Kidney (tissue), 13 donors: ENCODE measurements at regions not wholly inside any gene's neighbourhood (a gene's known extent, or its start where the extent isn't known, plus 50 kb on each side); places are given as distances from the start of the nearest gene placed in this dataset.

Experiments
- DNase-seq, 5 donors: peaks; one replicate each; pipeline ENCODE4 v3.0.0-alpha.2; 2013 to 2020
- FAIRE-seq: peaks from 2 replicates; lab custom pipeline; 2012; peaks lifted over from hg19 to GRCh38; lab: Jason Lieb, UNC
- H3K27ac ChIP-seq, 2 donors: one replicate each; pipeline ENCODE4 v1.7.0; 2013; ENCODE audit warnings: low read depth in 2 of 2, low read length in 2 of 2, inconsistent platforms in 1 of 2
- H3K27me3 ChIP-seq: one replicate; pipeline ENCODE4 v1.7.1; 2013; ENCODE audit warnings: low read length, inconsistent platforms; ENCODE audit not compliant: control insufficient read depth, insufficient read depth
- H3K36me3 ChIP-seq, 3 donors: one replicate each; pipeline versions ENCODE4 v1.7.0 to v1.7.1; 2013; ENCODE audit warnings: low read length in 3 of 3, control low read depth in 1 of 3, inconsistent platforms in 1 of 3; ENCODE audit not compliant: insufficient read depth in 3 of 3, control insufficient read depth in 2 of 3
- H3K4me1 ChIP-seq, 3 donors: one replicate each; pipeline versions ENCODE4 v1.7.0 to v1.7.1; 2013; ENCODE audit warnings: low read length in 3 of 3, inconsistent platforms in 1 of 3, low read depth in 1 of 3; ENCODE audit not compliant: control insufficient read depth in 2 of 3, insufficient read depth in 2 of 3
- H3K4me3 ChIP-seq, 3 donors: one replicate each; pipeline versions ENCODE4 v1.7.0 to v1.8.1; 2013; ENCODE audit warnings: low read length in 3 of 3, control low read depth in 1 of 3, inconsistent platforms in 1 of 3
- H3K9ac ChIP-seq, 3 donors: one replicate each; pipeline versions ENCODE4 v1.7.0 to v1.7.1; 2013; ENCODE audit warnings: low read length in 3 of 3, control low read depth in 1 of 3, inconsistent platforms in 1 of 3
- H3K9me3 ChIP-seq, 3 donors: one replicate each; pipeline versions ENCODE4 v1.7.0 to v1.7.1; 2013; ENCODE audit warnings: low read length in 3 of 3, control low read depth in 1 of 3, inconsistent platforms in 1 of 3; ENCODE audit not compliant: control insufficient read depth in 2 of 3, insufficient read depth in 1 of 3
- intact Hi-C: fragments of 100-400 bp; cut with DNase I; formaldehyde crosslinking; loops from one replicate; pipeline ENCODE4 v1.11.1; 2022
- TF ChIP-seq, protein P1 (sequence below): IDR thresholded peaks from 3 replicates; pipeline ENCODE4 v1.5.1; 2012; ENCODE audit warnings: mild to moderate bottlenecking, moderate library complexity, borderline replicate concordance; ENCODE audit not compliant: insufficient read depth; ENCODE audit errors: extremely low read depth
- donor health status: control.
- donor health status: control.
- donor health status: control.
- donor health status: control.
- donor health status: control.
- donor health status: DM: yes; HTN: yes; CAD: no.
- donor health status: Normal renal cell carcinoma (clear cell type).

DNA sequence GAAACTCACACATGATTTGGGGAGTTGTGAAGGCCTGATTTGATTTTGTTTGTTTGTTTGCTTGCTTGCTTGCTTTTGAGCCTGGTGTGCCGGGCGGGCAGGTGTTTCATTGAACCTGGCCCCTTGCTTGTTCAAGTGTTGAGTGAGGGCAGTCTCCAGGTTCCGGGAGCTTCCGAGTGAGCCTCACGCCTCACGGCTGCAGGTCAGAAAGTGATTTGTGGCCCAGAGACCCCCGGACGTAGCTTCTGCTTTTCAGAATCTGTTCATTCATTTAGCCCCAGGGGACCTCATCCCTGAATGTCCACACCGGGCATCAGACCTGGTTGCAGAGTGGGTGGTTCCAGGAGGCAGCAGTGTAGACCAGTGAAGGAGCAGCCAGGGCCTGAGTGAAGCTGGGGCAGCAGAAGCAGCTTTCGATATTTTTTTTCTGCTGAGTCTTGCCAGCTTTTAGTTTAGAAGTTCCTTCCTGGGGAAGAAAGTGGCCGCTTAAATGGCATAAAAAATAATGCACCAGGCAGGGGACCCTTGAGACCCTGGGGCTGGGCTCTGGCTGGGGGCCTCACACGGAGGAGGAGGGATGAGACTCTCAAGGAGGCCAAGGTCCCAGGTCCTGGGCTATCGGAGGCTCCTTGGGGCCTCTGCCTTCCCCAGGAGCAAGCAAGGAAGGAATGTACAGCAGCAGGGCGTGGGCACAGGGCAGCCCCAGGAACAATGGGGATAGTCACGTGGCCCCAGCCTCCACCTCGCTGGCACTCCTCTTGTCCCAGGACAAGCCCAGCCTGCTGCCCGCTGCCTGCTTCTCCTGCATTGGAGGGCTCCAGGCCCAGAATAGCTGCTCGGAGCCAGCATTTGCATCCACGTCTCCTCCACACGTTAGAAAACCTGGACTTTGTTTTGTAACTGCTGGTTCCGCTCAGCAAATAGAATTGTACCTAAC lies 89.2 kb upstream of the BHLHE23 start:
- no peak overlapping the region for H3K4me3 ChIP-seq
- no peaks in the 10 kb centered on the region for H3K4me1 ChIP-seq
- H3K9ac ChIP-seq, result no peak overlapping the region
- intact Hi-C loops, result no loop called here
- H3K36me3 ChIP-seq, result no peaks in the 10 kb centered on the region
- no peaks in the 10 kb centered on the region for H3K27me3 ChIP-seq
- DNase-seq (peak in 2 of 5 donors; percentile 18 to 46), FAIRE-seq (no peak)
- TF ChIP-seq, protein P1, sequence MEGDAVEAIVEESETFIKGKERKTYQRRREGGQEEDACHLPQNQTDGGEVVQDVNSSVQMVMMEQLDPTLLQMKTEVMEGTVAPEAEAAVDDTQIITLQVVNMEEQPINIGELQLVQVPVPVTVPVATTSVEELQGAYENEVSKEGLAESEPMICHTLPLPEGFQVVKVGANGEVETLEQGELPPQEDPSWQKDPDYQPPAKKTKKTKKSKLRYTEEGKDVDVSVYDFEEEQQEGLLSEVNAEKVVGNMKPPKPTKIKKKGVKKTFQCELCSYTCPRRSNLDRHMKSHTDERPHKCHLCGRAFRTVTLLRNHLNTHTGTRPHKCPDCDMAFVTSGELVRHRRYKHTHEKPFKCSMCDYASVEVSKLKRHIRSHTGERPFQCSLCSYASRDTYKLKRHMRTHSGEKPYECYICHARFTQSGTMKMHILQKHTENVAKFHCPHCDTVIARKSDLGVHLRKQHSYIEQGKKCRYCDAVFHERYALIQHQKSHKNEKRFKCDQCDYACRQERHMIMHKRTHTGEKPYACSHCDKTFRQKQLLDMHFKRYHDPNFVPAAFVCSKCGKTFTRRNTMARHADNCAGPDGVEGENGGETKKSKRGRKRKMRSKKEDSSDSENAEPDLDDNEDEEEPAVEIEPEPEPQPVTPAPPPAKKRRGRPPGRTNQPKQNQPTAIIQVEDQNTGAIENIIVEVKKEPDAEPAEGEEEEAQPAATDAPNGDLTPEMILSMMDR, result no peak
- H3K27ac ChIP-seq, result no peak overlapping the region
- no peaks in the 10 kb centered on the region for H3K9me3 ChIP-seq

DNA sequence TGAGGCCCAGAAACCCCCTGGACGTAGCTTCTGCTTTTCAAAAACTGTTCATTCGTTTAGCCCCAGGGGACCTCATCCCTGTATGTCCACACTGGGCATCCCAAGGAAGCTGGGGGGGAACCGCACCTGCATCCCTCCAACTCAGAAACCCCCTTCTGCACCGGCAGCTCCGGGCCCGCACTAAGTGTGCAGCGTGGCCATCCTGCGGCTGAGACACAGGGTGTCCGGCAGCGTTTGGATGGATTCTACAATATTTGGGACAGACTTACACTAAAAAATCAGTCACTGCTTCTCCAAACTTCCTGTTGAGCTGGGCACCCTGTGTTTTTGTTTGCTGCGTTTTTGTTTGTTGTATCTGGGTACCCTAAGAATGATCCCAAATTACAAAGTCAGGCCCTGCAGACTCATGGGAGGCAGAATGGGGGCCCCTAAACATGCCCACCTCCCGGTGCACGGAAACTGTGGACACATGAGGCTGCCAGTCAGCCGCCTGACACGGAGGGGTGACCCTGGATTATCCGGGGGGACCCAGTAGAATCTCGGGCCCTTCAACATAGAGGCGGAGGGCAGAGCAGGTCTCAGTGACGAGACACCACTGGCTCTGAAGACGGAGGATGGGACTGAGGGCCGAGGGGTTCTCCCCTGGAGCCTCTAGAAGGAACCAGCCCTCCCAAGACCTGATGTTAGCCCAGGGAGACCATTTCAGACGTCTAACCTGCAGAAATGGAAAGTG lies 88.2 kb upstream of the BHLHE23 start:
- no peak for FAIRE-seq
- Histone ChIP-seq H3K9ac (no peak overlapping the region), H3K27ac (no peak overlapping the region), H3K4me1 (no peaks in the 10 kb centered on the region), H3K27me3 (no peaks in the 10 kb centered on the region), H3K36me3 (no peaks in the 10 kb centered on the region), H3K9me3 (no peaks in the 10 kb centered on the region), H3K4me3 (no peak overlapping the region)
- peak in 2 of 5 donors; percentile 22 to 52 for DNase-seq
- intact Hi-C loops, result no loop called here
- TF ChIP-seq, protein P1, result no peak

DNA sequence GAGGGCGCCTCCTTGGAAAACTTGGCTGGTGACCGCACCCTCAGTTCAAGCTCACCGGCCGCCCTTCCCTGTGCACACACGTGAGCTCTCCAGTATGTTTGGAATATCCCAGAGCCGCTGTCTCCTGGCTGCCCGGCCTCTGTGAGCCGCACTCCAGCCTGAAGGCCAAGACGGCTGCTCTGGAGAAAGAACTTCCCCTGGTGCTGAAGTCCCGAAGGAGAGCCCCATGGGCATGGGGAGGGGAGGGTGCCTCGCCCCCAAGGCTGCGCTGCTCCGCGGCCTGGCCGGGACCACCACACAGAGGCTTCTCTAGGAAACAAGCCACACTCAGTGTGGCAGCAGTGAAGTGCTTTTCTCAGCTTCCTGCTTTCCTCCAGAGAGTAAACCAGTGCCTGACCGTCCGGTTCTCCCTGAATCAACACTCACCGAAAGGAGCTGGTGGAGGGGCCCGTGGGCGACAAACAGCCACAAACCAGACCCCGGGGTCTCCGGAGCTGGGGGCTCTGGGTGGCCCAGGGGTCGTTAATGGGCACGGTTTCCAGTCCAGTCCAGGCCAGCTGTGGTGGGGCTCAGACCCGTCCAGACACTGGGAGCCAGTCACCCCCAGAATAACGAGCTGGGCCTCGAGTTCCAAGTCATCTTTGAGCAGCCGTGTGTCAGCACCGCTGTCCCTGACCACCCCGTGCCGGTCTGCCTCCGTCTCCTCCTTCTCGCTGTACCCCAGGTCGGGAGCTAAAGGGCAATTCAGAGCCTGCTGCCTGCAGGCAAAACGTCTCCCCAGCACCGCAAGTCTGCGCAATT lies 87.4 kb upstream of the BHLHE23 start:
- FAIRE-seq (no peak), DNase-seq (peak in 2 of 5 donors; percentile 16 to 53)
- H3K4me1 ChIP-seq, result no peaks in the 10 kb centered on the region
- no peak overlapping the region for H3K27ac ChIP-seq
- TF ChIP-seq, protein P1, result no peak
- no peak overlapping the region for H3K9ac ChIP-seq
- no peaks in the 10 kb centered on the region for H3K27me3 ChIP-seq
- H3K9me3 ChIP-seq, result no peaks in the 10 kb centered on the region
- H3K36me3 ChIP-seq, result no peaks in the 10 kb centered on the region
- intact Hi-C loops, result no loop called here
- H3K4me3 ChIP-seq, result no peak overlapping the region
